Suprapubic skin (tissue), 4 donors: ENCODE measurements at regions not wholly inside any gene's neighbourhood (a gene's known extent, or its start where the extent isn't known, plus 50 kb on each side); places are given as distances from the start of the nearest gene placed in this dataset.
"Not testable (repeated sequence)": the region's sequence is repeated elsewhere in the genome, so short reads cannot be mapped to it uniquely, and the experiment has no call there.

Experiments
- CTCF ChIP-seq, 2 donors: fragments of 200-600 bp in 1 of 2; fragments of 450-650 bp in 1 of 2; sonication (generic) in 1 of 2; IDR thresholded peaks; one replicate each; pipeline ENCODE4 v1.5.1; 2016 to 2019; ENCODE audit warnings: antibody characterized with exemption in 2 of 2, mild to moderate bottlenecking in 1 of 2, moderate library complexity in 1 of 2
- EP300 ChIP-seq: sonication (generic); formaldehyde crosslinking; IDR thresholded peaks from one replicate; pipeline ENCODE4 v1.6.1; 2017; ENCODE audit warnings: antibody characterized with exemption
- POLR2A ChIP-seq, 2 donors: fragments of 450-650 bp; IDR thresholded peaks; one replicate each; pipeline ENCODE4 v1.6.1; 2017; ENCODE audit warnings: antibody characterized with exemption in 2 of 2, mild to moderate bottlenecking in 2 of 2, moderate library complexity in 2 of 2
- POLR2AphosphoS5 ChIP-seq, 3 donors: sonication (generic); formaldehyde crosslinking; IDR thresholded peaks; one replicate each; pipeline ENCODE4 v1.6.1; 2017; ENCODE audit warnings: antibody characterized with exemption in 3 of 3

DNA sequence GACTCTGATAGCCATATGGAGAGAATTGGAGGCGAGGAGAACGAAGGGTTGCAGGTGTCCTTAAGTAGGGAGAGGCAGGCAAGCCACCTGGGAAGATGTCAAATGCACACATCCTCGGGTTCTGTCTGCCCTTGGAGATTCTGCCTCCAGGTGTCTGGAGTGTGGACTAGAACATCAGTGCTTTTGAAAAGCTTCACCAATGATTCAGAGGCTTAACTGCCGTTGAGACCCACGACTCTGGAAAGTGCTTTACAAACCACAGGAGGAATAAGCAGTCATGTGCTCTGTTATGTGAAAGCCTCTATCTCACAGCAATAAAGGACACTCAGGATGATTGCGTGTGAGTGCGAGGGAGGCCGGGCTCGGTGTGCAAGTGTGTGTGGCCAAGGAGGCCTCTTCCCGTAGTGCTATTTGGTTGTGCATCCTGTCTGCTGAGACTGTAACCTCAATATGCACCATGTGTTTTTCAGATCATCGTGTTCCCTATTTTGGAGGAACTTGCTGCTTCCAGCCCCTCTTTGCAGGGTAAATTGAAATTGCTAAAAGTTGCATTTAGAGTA is 100.9 kb downstream of the TBC1D26 start:
- not testable (repeated sequence) for TF ChIP-seq POLR2A (IDR thresholded peaks at IDR 0.05); CTCF (IDR thresholded peaks at IDR 0.05); POLR2AphosphoS5 (IDR thresholded peaks at IDR 0.05); EP300
